ENCODE measurements at regions not wholly inside any gene's neighbourhood (a gene's known extent, or its start where the extent isn't known, plus 50 kb on each side); places are given as distances from the start of the nearest gene placed in this dataset.

- H3K9ac ChIP-seq (ENCODE audit: low read depth in 1 of 2, low read length in 2 of 2): no peak overlapping the region
- H3K4me1 ChIP-seq (ENCODE audit: control insufficient read depth in 4 of 4, insufficient read depth in 4 of 4, low read length in 3 of 4): no peaks in the 10 kb centered on the region
- H3K27ac ChIP-seq (ENCODE audit: low read depth in 1 of 2, low read length in 2 of 2): no peak overlapping the region
- H3K27me3 ChIP-seq (ENCODE audit: control insufficient read depth in 4 of 4, insufficient read depth in 4 of 4, low read length in 3 of 4): no peaks in the 10 kb centered on the region
- H3K36me3 ChIP-seq (ENCODE audit: control insufficient read depth in 4 of 4, insufficient read depth in 3 of 4, low read depth in 1 of 4, low read length in 3 of 4): no peaks in the 10 kb centered on the region
- H3K4me3 ChIP-seq (ENCODE audit: low read depth in 1 of 3, low read length in 3 of 3): no peak overlapping the region
- DNase-seq (ENCODE audit: low spot score): no peak
- H3K9me3 ChIP-seq (ENCODE audit: control insufficient read depth in 4 of 4, low read length in 3 of 4): peaks cover 0 to 5% (median 2%) of the 10 kb centered on the region in 4 donors
- 85% methylated on average over 3 of the region's 3 CpGs for WGBS
- TF ChIP-seq ZBTB33 (IDR thresholded peaks at IDR 0.05): no peak
- TF ChIP-seq FOXA2 (IDR thresholded peaks at IDR 0.05): no peak
- no peak for TF ChIP-seq FOXA1 (IDR thresholded peaks at IDR 0.05)
- no peak for TF ChIP-seq JUND (IDR thresholded peaks at IDR 0.05)
- no peak for TF ChIP-seq REST (IDR thresholded peaks at IDR 0.05)
- no peak for TF ChIP-seq NR2F2 (IDR thresholded peaks at IDR 0.05)
- TF ChIP-seq EGR1 (IDR thresholded peaks at IDR 0.05; ENCODE audit: low read depth in 2 of 2): no peak
- TF ChIP-seq, protein P1, sequence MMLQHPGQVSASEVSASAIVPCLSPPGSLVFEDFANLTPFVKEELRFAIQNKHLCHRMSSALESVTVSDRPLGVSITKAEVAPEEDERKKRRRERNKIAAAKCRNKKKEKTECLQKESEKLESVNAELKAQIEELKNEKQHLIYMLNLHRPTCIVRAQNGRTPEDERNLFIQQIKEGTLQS (IDR thresholded peaks at IDR 0.05): no peak
- TF ChIP-seq RXRA (IDR thresholded peaks at IDR 0.05): no peak
- TF ChIP-seq HNF4G (IDR thresholded peaks at IDR 0.05): no peak
- no peak for TF ChIP-seq HNF4A (conservative IDR thresholded peaks at IDR 0.05)
- TF ChIP-seq, protein P2, sequence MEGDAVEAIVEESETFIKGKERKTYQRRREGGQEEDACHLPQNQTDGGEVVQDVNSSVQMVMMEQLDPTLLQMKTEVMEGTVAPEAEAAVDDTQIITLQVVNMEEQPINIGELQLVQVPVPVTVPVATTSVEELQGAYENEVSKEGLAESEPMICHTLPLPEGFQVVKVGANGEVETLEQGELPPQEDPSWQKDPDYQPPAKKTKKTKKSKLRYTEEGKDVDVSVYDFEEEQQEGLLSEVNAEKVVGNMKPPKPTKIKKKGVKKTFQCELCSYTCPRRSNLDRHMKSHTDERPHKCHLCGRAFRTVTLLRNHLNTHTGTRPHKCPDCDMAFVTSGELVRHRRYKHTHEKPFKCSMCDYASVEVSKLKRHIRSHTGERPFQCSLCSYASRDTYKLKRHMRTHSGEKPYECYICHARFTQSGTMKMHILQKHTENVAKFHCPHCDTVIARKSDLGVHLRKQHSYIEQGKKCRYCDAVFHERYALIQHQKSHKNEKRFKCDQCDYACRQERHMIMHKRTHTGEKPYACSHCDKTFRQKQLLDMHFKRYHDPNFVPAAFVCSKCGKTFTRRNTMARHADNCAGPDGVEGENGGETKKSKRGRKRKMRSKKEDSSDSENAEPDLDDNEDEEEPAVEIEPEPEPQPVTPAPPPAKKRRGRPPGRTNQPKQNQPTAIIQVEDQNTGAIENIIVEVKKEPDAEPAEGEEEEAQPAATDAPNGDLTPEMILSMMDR (IDR thresholded peaks at IDR 0.05; ENCODE audit: low read depth, low read length, missing input control): no peak
- TF ChIP-seq, protein P3, sequence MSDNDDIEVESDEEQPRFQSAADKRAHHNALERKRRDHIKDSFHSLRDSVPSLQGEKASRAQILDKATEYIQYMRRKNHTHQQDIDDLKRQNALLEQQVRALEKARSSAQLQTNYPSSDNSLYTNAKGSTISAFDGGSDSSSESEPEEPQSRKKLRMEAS (IDR thresholded peaks at IDR 0.05): no peak
- TF ChIP-seq RAD21 (IDR thresholded peaks at IDR 0.05): no peak
- no peak for TF ChIP-seq GABPA (IDR thresholded peaks at IDR 0.05 in 1 of 2, conservative IDR thresholded peaks at IDR 0.05 in 1 of 2)
- no peak for TF ChIP-seq TAF1 (conservative IDR thresholded peaks at IDR 0.05)
- TF ChIP-seq YY1 (IDR thresholded peaks at IDR 0.05): no peak
- no peak for TF ChIP-seq SP1 (IDR thresholded peaks at IDR 0.05)
Observed at GRCh38 chr1:239056940-239057339, 329.4 kb upstream of the CHRM3 start.
